Activated CD8-positive, alpha-beta T cell treated with anti-CD3 and anti-CD28 coated beads for 36 hours (primary cell): ENCODE measurements at regions not wholly inside any gene's neighbourhood (a gene's known extent, or its start where the extent isn't known, plus 50 kb on each side); places are given as distances from the start of the nearest gene placed in this dataset.
"Not testable (repeated sequence)": the region's sequence is repeated elsewhere in the genome, so short reads cannot be mapped to it uniquely, and the experiment has no call there.

Source experiments
- ATAC-seq: fragments of 200-7000 bp; cut with Tn5 transposase; one replicate; pipeline ENCODE4 v1.10.0; 2021; ENCODE audit warnings: mild to moderate bottlenecking, moderate library complexity
- CTCF ChIA-PET: fragments of 350-600 bp; sonication (Branson Sonifier 250); formaldehyde crosslinking; loops from one replicate; lab custom pipeline; 2021; ENCODE audit warnings: antibody characterized with exemption; lab: Charles Lee
- POLR2A ChIA-PET: fragments of 350-600 bp; sonication (Branson Sonifier 250); formaldehyde crosslinking; loops from one replicate; lab custom pipeline; 2021; ENCODE audit warnings: antibody characterized with exemption; lab: Charles Lee
- DNase-seq: peaks from one replicate; pipeline ENCODE4 v3.0.0-alpha.2; 2020
- H3K27ac Mint-ChIP-seq: one replicate; pipeline ENCODE4 v1.8.0; 2021; ENCODE audit warnings: mild to moderate bottlenecking, mixed read lengths
- H3K27me3 Mint-ChIP-seq: one replicate; pipeline ENCODE4 v1.8.0; 2021; ENCODE audit warnings: mixed read lengths
- H3K36me3 Mint-ChIP-seq: one replicate; pipeline ENCODE4 v1.8.0; 2021; ENCODE audit warnings: low read depth, mixed read lengths
- H3K4me1 Mint-ChIP-seq: one replicate; pipeline ENCODE4 v1.8.0; 2021; ENCODE audit warnings: low read depth, mixed read lengths
- H3K4me3 Mint-ChIP-seq: one replicate; pipeline ENCODE4 v1.8.0; 2021; ENCODE audit warnings: mild to moderate bottlenecking, moderate library complexity, mixed read lengths
- H3K9me3 Mint-ChIP-seq: one replicate; pipeline ENCODE4 v1.8.0; 2021; ENCODE audit warnings: mixed read lengths
- intact Hi-C: fragments of 100-400 bp; cut with micrococcal nuclease; formaldehyde crosslinking; loops from one replicate; pipeline ENCODE4 v1.10.0; 2022
- TF ChIP-seq, protein P1 (sequence below): fragments of 200-600 bp; IDR thresholded peaks from one replicate; pipeline ENCODE4 v1.8.0; 2022; ENCODE audit warnings: antibody characterized with exemption, mild to moderate bottlenecking

GRCh38 chr4:62618042-62618441, 1417.9 kb downstream of the ADGRL3 start:
- no peak overlapping the region for H3K4me3 Mint-ChIP-seq
- DNase-seq (no peak), ATAC-seq (no peak)
- ChIA-PET POLR2A (no interaction called here), CTCF (no interaction called here)
- H3K9me3 Mint-ChIP-seq, result peaks cover 4% of the 10 kb centered on the region
- intact Hi-C loops, result no loop called here
- H3K36me3 Mint-ChIP-seq, result no peaks in the 10 kb centered on the region
- H3K4me1 Mint-ChIP-seq, result no peaks in the 10 kb centered on the region
- no peak overlapping the region for H3K27ac Mint-ChIP-seq
- H3K27me3 Mint-ChIP-seq, result no peaks in the 10 kb centered on the region
- TF ChIP-seq, protein P1, sequence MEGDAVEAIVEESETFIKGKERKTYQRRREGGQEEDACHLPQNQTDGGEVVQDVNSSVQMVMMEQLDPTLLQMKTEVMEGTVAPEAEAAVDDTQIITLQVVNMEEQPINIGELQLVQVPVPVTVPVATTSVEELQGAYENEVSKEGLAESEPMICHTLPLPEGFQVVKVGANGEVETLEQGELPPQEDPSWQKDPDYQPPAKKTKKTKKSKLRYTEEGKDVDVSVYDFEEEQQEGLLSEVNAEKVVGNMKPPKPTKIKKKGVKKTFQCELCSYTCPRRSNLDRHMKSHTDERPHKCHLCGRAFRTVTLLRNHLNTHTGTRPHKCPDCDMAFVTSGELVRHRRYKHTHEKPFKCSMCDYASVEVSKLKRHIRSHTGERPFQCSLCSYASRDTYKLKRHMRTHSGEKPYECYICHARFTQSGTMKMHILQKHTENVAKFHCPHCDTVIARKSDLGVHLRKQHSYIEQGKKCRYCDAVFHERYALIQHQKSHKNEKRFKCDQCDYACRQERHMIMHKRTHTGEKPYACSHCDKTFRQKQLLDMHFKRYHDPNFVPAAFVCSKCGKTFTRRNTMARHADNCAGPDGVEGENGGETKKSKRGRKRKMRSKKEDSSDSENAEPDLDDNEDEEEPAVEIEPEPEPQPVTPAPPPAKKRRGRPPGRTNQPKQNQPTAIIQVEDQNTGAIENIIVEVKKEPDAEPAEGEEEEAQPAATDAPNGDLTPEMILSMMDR, result no peak

DNA sequence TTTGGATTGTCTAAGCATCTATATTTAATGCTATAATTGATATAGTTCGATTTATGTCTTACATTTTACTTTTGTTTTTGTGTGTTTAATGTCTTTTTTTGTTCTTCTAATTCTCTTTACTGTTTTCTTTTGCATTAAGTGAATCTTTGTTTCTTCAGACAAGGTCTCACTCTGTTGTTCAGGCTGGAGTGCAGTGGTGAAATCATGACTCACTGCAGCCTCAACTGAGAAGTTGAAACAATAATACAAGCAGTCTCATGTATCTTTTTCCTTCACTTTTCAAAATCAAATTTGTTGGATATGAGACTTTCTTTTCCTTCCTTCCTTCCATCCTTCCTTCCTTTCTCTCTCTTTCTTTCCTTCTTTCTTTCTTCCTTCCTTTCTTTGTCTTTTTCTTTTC, 1401.6 kb downstream of the ADGRL3 start:
- H3K4me1 Mint-ChIP-seq, result no peaks in the 10 kb centered on the region
- H3K27ac Mint-ChIP-seq, result no peak overlapping the region
- intact Hi-C loops, result no loop called here
- H3K36me3 Mint-ChIP-seq, result no peaks in the 10 kb centered on the region
- TF ChIP-seq, protein P1, result no peak
- H3K4me3 Mint-ChIP-seq, result no peak overlapping the region
- H3K27me3 Mint-ChIP-seq, result no peaks in the 10 kb centered on the region
- no peaks in the 10 kb centered on the region for H3K9me3 Mint-ChIP-seq
- DNase-seq (no peak), ATAC-seq (no peak)
- ChIA-PET CTCF (no interaction called here), POLR2A (no interaction called here)

DNA sequence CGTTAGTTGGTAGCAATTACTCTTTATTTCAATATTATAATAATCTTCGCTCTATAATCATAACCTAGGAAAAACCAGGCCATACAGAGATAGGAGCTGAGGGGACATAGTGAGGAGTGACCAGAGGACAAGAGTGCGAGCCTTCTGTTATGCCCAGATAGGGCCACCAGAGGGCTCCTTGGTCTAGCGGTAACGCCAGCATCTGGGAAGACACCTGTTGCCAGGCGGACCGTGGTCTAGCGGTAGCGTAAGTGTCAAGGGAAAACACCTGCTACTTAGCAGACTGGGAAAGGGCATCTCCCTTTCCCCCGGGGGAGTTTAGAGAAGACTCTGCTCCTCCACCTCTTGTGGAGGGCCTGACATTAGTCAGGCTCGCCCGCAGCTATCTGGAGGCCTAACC, 1395.1 kb downstream of the ADGRL3 start:
- DNase-seq, result peak; percentile 33
- POLR2A ChIA-PET, H3K4me1 Mint-ChIP-seq, H3K9me3 Mint-ChIP-seq, H3K27me3 Mint-ChIP-seq, H3K4me3 Mint-ChIP-seq, H3K36me3 Mint-ChIP-seq, H3K27ac Mint-ChIP-seq, ATAC-seq, CTCF ChIA-PET, intact Hi-C loops: not testable (repeated sequence)

GRCh38 chr4:62591756-62592155, 1391.6 kb downstream of the ADGRL3 start:
- Mint-ChIP-seq H3K27me3 (no peaks in the 10 kb centered on the region), H3K36me3 (no peaks in the 10 kb centered on the region), H3K4me1 (no peaks in the 10 kb centered on the region), H3K4me3 (no peak overlapping the region), H3K27ac (no peak overlapping the region), H3K9me3 (peaks cover 2% of the 10 kb centered on the region)
- TF ChIP-seq, protein P1, result no peak
- POLR2A ChIA-PET, result interaction anchor here (0.6 kb wide), 1 partner anchor 55 kb away, joined by 3 read pairs; no protein-coding TSS in a partner anchor
- DNase-seq, result no peak
- CTCF ChIA-PET, result no interaction called here
- intact Hi-C loops, result no loop called here
- ATAC-seq, result no peak

DNA sequence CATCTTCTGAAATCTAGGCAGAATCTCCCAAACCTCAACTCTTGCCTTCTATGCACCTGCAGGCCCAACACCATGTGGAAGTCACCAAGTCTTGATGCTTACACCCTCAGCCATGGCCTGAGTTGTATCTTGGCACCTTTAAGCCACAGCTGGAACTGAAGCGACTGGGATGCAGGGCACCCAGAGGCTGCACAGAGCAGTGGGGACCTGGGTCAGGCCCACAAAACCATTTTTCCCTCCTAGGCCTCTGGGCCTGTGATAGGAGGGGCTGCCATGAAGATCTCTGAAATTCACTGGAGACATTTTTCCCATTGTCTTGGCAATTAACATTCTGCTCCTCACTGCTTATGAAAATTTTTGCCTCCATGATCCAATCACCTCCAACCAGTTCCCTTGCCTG, 1388.5 kb downstream of the ADGRL3 start:
- Mint-ChIP-seq H3K36me3 (no peaks in the 10 kb centered on the region), H3K9me3 (peaks cover 2% of the 10 kb centered on the region), H3K27ac (no peak overlapping the region), H3K4me1 (no peaks in the 10 kb centered on the region), H3K4me3 (no peak overlapping the region), H3K27me3 (no peaks in the 10 kb centered on the region)
- intact Hi-C loops, result no loop called here
- TF ChIP-seq, protein P1, result no peak
- DNase-seq (no peak), ATAC-seq (no peak)
- POLR2A ChIA-PET, result no interaction called here
- CTCF ChIA-PET, result no interaction called here

DNA sequence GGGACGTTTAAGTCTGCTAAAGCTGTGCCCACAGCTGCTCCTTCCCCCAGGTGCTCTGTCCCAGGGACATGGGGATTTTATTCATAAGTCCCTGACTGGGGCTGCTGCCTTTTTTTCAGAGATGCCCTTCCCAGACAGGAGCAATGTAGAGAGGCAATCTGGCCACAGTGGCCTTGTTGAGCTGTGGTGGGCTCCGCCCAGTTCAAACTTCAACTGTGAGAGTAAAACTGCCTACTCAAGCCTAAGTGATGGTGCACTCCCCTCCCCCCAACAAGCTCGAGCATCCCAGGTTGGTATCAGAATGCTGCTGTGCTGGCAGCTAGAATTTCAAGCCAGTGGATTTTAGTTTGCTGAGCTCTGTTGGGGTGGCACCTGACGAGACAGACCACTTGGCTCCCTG, 1371.4 kb downstream of the ADGRL3 start:
- TF ChIP-seq, protein P1, result no peak
- POLR2A ChIA-PET, result no interaction called here
- Mint-ChIP-seq H3K4me1 (no peaks in the 10 kb centered on the region), H3K36me3 (no peaks in the 10 kb centered on the region), H3K9me3 (peaks cover 17% of the 10 kb centered on the region), H3K27me3 (no peaks in the 10 kb centered on the region), H3K4me3 (no peak overlapping the region), H3K27ac (no peak overlapping the region)
- DNase-seq (no peak), ATAC-seq (no peak)
- intact Hi-C loops, result no loop called here
- CTCF ChIA-PET, result no interaction called here
